ENCODE measurements at regions not wholly inside any gene's neighbourhood (a gene's known extent, or its start where the extent isn't known, plus 50 kb on each side); places are given as distances from the start of the nearest gene placed in this dataset.
"Not testable (repeated sequence)": the region's sequence is repeated elsewhere in the genome, so short reads cannot be mapped to it uniquely, and the experiment has no call there.

DNA sequence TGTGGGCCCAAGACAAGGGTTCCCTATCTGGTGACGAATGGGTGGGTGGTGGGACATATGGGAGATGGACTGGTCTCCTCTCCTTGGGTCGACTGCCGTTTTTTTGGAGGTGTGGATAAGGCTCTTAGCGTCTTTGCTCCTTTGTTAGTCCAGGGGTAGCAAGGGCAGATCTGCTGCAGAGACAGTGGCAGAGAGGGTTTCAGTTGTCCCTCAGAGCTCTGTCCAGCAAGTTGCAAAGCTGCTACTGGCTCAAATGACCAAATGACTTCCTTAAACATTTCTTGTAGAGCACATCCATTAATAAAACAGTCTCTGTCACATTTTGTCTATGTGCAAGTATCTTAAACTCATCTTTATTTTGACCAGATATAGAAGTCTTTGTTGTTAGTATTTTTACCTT, 508.0 kb upstream of the ADGRB3 start:
- BruUV-seq (replicated peaks), result no TSS peak
- dilution Hi-C loops (cut with MboI; ENCODE audit: extremely low pct_ligation_motif_present, low sequenced_read_pairs), result no loop called here

DNA sequence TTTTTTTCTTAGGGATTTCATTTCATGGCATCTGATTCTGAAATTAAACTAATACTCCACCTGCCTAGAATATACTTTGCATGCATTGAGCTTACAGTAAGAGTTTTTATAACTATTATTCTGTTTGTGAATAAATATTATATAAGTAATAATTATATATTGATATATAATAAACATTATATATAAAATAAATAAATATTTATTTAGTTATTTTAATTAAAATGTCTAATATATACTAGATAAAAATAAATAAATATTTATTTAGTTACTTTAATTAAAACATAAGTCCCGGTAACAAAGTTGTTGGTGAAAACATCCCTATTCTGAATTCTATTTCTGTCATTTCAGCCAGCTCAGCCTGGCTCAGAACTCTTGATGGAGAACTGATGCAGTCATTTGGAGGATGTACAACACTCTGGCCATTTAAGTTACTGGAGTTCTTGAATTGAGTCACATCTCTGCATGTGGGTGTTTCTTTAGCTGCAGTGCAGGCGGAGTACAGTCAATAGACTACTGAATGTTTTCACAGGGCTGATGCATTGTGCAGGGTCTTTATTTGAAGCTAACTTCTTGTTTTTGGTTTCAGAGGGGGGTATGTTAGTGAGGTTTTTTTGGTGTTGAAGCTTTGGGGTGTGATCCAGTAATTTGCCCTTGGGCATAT, 508.9 kb upstream of the ADGRB3 start:
- no peak for FAIRE-seq
- DNase-seq (ENCODE audit: low read depth, low spot score), result no peak
- no peak overlapping the region for H3K4me3 ChIP-seq (replicated peaks in 1 of 3; ENCODE audit: insufficient read depth in 1 of 3, low read depth in 1 of 3, low read length in 3 of 3)
- no peaks in the 10 kb centered on the region for H3K36me3 ChIP-seq (ENCODE audit: control insufficient read depth in 2 of 2, extremely low read depth in 1 of 2, insufficient read depth in 2 of 2, low read length in 2 of 2)
- no peaks in the 10 kb centered on the region for H3K27me3 ChIP-seq (ENCODE audit: control insufficient read depth in 2 of 2, insufficient read depth in 2 of 2, low read length in 2 of 2)
- BruUV-seq (replicated peaks), result no TSS peak
- H3K4me2 ChIP-seq (ENCODE audit: insufficient read depth, low read length), result no peak overlapping the region
- no peak overlapping the region for H2AFZ ChIP-seq (ENCODE audit: low read depth, low read length)
- dilution Hi-C loops (cut with MboI; ENCODE audit: extremely low pct_ligation_motif_present, low sequenced_read_pairs), result no loop called here
- POLR2A ChIA-PET, result no interaction called here
- no peaks in the 10 kb centered on the region for H3K79me2 ChIP-seq (ENCODE audit: control insufficient read depth, insufficient read depth, low read length)
- intact Hi-C loops (cut with micrococcal nuclease), result no loop called here
- H3K4me1 ChIP-seq (ENCODE audit: control insufficient read depth, extremely low read depth, insufficient read depth, low read length), result no peaks in the 10 kb centered on the region
- H3K27ac ChIP-seq (ENCODE audit: insufficient read depth, low read depth, low read length), result no peak overlapping the region
- H3K9me3 ChIP-seq (replicated peaks; ENCODE audit: control insufficient read depth, insufficient read depth, low read length), result peaks cover 2% of the 10 kb centered on the region
- TF ChIP-seq MYC (IDR thresholded peaks at IDR 0.05; ENCODE audit: low read depth, low read length), result no peak
- no peak for TF ChIP-seq GATA2 (IDR thresholded peaks at IDR 0.05; ENCODE audit: insufficient read depth, insufficient read length, low read depth, low read length)
- TF ChIP-seq JUN (IDR thresholded peaks at IDR 0.05; ENCODE audit: borderline replicate concordance, insufficient read depth, insufficient read length, low read depth), result no peak
- TF ChIP-seq POLR2A (IDR thresholded peaks at IDR 0.05; ENCODE audit: low read depth, low read length), result no peak
- TF ChIP-seq, protein P1, sequence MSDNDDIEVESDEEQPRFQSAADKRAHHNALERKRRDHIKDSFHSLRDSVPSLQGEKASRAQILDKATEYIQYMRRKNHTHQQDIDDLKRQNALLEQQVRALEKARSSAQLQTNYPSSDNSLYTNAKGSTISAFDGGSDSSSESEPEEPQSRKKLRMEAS (IDR thresholded peaks at IDR 0.05; ENCODE audit: insufficient read depth, insufficient read length), result no peak
- TF ChIP-seq CTCF (IDR thresholded peaks at IDR 0.05; ENCODE audit: extremely low read depth in 1 of 2, insufficient read depth in 1 of 2, low read depth in 1 of 2, low read length in 2 of 2), result no peak
- no peak overlapping the region for H3K9ac ChIP-seq (replicated peaks; ENCODE audit: extremely low read depth, insufficient read depth, low read length)
- CTCF ChIA-PET, result no interaction called here
- no peaks in the 10 kb centered on the region for H3K9me1 ChIP-seq (replicated peaks; ENCODE audit: control insufficient read depth, extremely low read depth, insufficient read depth, low read length)
- no peaks in the 10 kb centered on the region for H4K20me1 ChIP-seq (replicated peaks; ENCODE audit: control insufficient read depth, extremely low read depth, insufficient read depth, low read length)

More for the DNA sequence above, 508.0 kb upstream of the ADGRB3 start:
- POLR2A ChIA-PET, result no interaction called here
- intact Hi-C loops (cut with micrococcal nuclease), result no loop called here
- no peak overlapping the region for H3K9ac ChIP-seq (replicated peaks; ENCODE audit: extremely low read depth, insufficient read depth, low read length)
- H3K9me3 ChIP-seq (replicated peaks; ENCODE audit: control insufficient read depth, insufficient read depth, low read length), result peaks cover 2% of the 10 kb centered on the region
- no peak overlapping the region for H2AFZ ChIP-seq (ENCODE audit: low read depth, low read length)
- no peaks in the 10 kb centered on the region for H3K79me2 ChIP-seq (ENCODE audit: control insufficient read depth, insufficient read depth, low read length)
- no peaks in the 10 kb centered on the region for H3K4me1 ChIP-seq (ENCODE audit: control insufficient read depth, extremely low read depth, insufficient read depth, low read length)
- no peak overlapping the region for H3K4me2 ChIP-seq (ENCODE audit: insufficient read depth, low read length)
- no peak overlapping the region for H3K27ac ChIP-seq (ENCODE audit: insufficient read depth, low read depth, low read length)
- TF ChIP-seq POLR2AphosphoS5 (IDR thresholded peaks at IDR 0.05; ENCODE audit: insufficient read depth, low read depth, low read length), result no peak
- H4K20me1 ChIP-seq (replicated peaks; ENCODE audit: control insufficient read depth, extremely low read depth, insufficient read depth, low read length), result no peaks in the 10 kb centered on the region
- H3K9me1 ChIP-seq (replicated peaks; ENCODE audit: control insufficient read depth, extremely low read depth, insufficient read depth, low read length), result no peaks in the 10 kb centered on the region
- DNase-seq (ENCODE audit: low read depth, low spot score) (no peak), FAIRE-seq (no peak)
- CTCF ChIA-PET, result no interaction called here
- H3K4me3 ChIP-seq (replicated peaks in 1 of 3; ENCODE audit: insufficient read depth in 1 of 3, low read depth in 1 of 3, low read length in 3 of 3), result no peak overlapping the region
- no peaks in the 10 kb centered on the region for H3K36me3 ChIP-seq (ENCODE audit: control insufficient read depth in 2 of 2, extremely low read depth in 1 of 2, insufficient read depth in 2 of 2, low read length in 2 of 2)
- H3K27me3 ChIP-seq (ENCODE audit: control insufficient read depth in 2 of 2, insufficient read depth in 2 of 2, low read length in 2 of 2), result no peaks in the 10 kb centered on the region

DNA sequence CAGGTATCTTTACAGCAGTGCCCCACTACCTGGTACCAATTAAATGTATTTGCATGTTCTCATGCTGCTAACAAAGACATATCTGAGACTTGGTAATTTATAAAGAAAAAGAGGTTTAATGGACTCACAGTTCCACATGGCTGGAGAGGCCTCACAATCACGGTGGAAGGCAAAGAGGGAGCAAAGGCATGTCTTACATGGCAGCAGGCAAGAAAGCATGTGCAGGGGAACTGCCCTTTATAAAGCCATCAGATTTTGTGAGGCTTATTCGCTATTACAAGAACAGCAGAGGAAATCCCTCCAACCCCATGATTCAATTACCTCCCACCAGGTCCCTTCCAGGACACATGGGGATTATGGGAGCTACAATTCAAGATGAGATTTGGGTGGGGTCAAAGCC, 512.1 kb upstream of the ADGRB3 start:
- CTCF ChIA-PET; DNase-seq (ENCODE audit: low read depth, low spot score); H3K9me1 ChIP-seq (replicated peaks; ENCODE audit: control insufficient read depth, extremely low read depth, insufficient read depth, low read length); intact Hi-C loops (cut with micrococcal nuclease); H3K4me1 ChIP-seq (ENCODE audit: control insufficient read depth, extremely low read depth, insufficient read depth, low read length); POLR2A ChIA-PET; H4K20me1 ChIP-seq (replicated peaks; ENCODE audit: control insufficient read depth, extremely low read depth, insufficient read depth, low read length); H3K4me3 ChIP-seq (replicated peaks in 1 of 3; ENCODE audit: insufficient read depth in 1 of 3, low read depth in 1 of 3, low read length in 3 of 3); H3K27me3 ChIP-seq (ENCODE audit: control insufficient read depth in 2 of 2, insufficient read depth in 2 of 2, low read length in 2 of 2); H3K4me2 ChIP-seq (ENCODE audit: insufficient read depth, low read length); FAIRE-seq; H3K9me3 ChIP-seq (replicated peaks; ENCODE audit: control insufficient read depth, insufficient read depth, low read length); H3K27ac ChIP-seq (ENCODE audit: insufficient read depth, low read depth, low read length); H2AFZ ChIP-seq (ENCODE audit: low read depth, low read length); BruUV-seq (replicated peaks); dilution Hi-C loops (cut with MboI; ENCODE audit: extremely low pct_ligation_motif_present, low sequenced_read_pairs); H3K79me2 ChIP-seq (ENCODE audit: control insufficient read depth, insufficient read depth, low read length); H3K9ac ChIP-seq (replicated peaks; ENCODE audit: extremely low read depth, insufficient read depth, low read length); H3K36me3 ChIP-seq (ENCODE audit: control insufficient read depth in 2 of 2, extremely low read depth in 1 of 2, insufficient read depth in 2 of 2, low read length in 2 of 2): not testable (repeated sequence)

Measured in endothelial cell of umbilical vein (primary cell).